ENCODE measurements at regions not wholly inside any gene's neighbourhood (a gene's known extent, or its start where the extent isn't known, plus 50 kb on each side); places are given as distances from the start of the nearest gene placed in this dataset.

DNA sequence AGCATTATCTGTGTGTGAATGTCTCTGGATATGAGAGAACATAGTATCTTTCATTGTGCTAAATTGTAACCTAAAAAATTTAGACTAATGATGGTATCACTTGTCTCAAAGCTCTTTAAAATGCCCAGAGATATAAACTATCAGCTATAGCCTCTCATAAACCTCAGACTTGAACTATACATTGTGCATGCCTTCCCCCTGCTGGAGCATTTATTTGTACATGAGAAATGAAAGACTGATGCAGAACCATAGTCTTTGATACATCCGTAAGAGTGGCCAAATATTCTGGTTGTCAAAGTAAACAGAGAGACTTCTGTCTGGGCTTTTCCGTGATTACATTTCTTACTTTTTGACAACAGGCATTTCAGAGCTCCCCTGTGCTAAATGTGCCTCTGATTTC is 71.9 kb upstream of the CCDC68 start:
- TF ChIP-seq POLR2AphosphoS5 (IDR thresholded peaks at IDR 0.05; ENCODE audit: borderline replicate concordance, low read depth, low read length) (no peak), EZH2 (IDR thresholded peaks at IDR 0.05) (no peak), FOXP2 (optimal IDR thresholded peaks at IDR 0.05; ENCODE audit: control extremely low read depth, extremely low read length, insufficient read depth) (no peak)
